ENCODE measurements at regions not wholly inside any gene's neighbourhood (a gene's known extent, or its start where the extent isn't known, plus 50 kb on each side); places are given as distances from the start of the nearest gene placed in this dataset.
"Not testable (repeated sequence)": the region's sequence is repeated elsewhere in the genome, so short reads cannot be mapped to it uniquely, and the experiment has no call there.

GRCh38 chr14:92226166-92226565 lies 96.8 kb upstream of the SLC24A4 start:
- TF ChIP-seq CTCF (IDR thresholded peaks at IDR 0.05; ENCODE audit: borderline replicate concordance, extremely low read depth, low read length, poor library complexity, severe bottlenecking); EZH2 (IDR thresholded peaks at IDR 0.05; ENCODE audit: borderline replicate concordance, low read depth, low read length, severe bottlenecking): not testable (repeated sequence)
